ENCODE measurements at regions not wholly inside any gene's neighbourhood (a gene's known extent, or its start where the extent isn't known, plus 50 kb on each side); places are given as distances from the start of the nearest gene placed in this dataset.

DNA sequence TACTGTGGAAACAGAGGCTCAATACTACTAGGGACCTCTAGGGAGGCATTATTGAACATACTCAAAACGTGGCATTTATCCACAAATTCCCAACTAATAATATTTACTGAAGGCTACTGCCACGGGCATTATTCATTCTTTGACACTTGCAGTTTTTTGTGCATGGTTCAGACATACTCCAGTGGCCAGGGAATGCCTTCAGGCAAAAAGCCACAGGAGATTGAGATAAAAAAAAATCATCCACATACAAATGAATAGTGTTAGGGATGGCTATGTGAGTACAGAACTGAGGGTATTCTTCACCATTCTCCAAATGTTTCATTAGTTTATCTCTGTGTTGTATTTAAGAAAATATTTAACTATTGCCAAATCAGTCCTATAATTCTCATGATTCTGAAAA lies 974.9 kb upstream of the PIK3C3 start:
- in situ Hi-C loops (cut with MboI; ENCODE audit: low pct_unique_long_range_greater_than_20kb, low sequenced_read_pairs, unreplicated experiment), result no loop called here
- TF ChIP-seq, protein P1, sequence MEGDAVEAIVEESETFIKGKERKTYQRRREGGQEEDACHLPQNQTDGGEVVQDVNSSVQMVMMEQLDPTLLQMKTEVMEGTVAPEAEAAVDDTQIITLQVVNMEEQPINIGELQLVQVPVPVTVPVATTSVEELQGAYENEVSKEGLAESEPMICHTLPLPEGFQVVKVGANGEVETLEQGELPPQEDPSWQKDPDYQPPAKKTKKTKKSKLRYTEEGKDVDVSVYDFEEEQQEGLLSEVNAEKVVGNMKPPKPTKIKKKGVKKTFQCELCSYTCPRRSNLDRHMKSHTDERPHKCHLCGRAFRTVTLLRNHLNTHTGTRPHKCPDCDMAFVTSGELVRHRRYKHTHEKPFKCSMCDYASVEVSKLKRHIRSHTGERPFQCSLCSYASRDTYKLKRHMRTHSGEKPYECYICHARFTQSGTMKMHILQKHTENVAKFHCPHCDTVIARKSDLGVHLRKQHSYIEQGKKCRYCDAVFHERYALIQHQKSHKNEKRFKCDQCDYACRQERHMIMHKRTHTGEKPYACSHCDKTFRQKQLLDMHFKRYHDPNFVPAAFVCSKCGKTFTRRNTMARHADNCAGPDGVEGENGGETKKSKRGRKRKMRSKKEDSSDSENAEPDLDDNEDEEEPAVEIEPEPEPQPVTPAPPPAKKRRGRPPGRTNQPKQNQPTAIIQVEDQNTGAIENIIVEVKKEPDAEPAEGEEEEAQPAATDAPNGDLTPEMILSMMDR (IDR thresholded peaks at IDR 0.05; ENCODE audit: extremely low read depth, insufficient read depth, missing control alignments), result no peak
- no peak for DNase-seq (ENCODE audit: low spot score)

DNA sequence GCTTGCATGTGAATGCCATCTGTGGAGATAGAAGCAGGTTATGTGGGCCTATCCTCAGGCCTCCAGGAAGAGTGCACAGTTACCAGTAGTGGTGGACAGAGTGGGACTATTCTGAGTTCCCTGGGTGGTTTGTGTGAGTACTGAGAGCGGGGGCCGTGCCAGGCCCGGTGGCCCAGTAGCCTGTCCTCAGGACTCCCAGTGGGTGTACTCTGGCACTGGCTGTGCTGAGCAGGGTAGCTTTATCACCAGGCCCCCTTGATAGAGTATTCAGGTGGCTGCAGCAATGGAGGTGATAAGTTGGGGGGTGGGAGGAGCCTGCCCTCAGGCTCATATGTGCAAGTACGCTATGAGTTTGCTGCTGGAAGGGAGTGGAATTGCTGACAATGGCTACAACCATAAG lies 979.0 kb upstream of the PIK3C3 start:
- no peak for DNase-seq (ENCODE audit: low spot score)
- in situ Hi-C loops (cut with MboI; ENCODE audit: low pct_unique_long_range_greater_than_20kb, low sequenced_read_pairs, unreplicated experiment), result no loop called here
- TF ChIP-seq, protein P1 (IDR thresholded peaks at IDR 0.05; ENCODE audit: extremely low read depth, insufficient read depth, missing control alignments), result no peak

DNA sequence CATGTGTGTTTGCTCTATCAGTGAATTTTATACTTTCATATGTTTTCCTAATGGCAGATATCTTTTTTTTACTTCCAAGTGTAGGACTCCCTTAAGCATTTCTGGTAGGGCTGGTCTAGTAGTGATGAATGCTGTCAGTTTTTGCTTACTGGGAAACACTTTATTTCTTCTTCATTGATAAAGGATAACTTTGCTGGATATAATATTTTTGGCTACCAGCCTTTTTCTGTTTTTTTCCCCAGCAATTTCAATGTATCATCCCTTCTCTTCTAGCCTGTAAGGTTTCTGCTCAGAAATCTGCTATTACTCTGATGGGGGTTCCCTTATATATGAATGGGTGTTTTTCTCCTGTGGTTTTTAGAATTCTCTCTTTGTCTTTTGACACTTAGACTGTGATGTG lies 980.6 kb upstream of the PIK3C3 start:
- TF ChIP-seq, protein P1 (IDR thresholded peaks at IDR 0.05; ENCODE audit: extremely low read depth, insufficient read depth, missing control alignments), result no peak
- no peak for DNase-seq (ENCODE audit: low spot score)
- in situ Hi-C loops (cut with MboI; ENCODE audit: low pct_unique_long_range_greater_than_20kb, low sequenced_read_pairs, unreplicated experiment), result no loop called here

DNA sequence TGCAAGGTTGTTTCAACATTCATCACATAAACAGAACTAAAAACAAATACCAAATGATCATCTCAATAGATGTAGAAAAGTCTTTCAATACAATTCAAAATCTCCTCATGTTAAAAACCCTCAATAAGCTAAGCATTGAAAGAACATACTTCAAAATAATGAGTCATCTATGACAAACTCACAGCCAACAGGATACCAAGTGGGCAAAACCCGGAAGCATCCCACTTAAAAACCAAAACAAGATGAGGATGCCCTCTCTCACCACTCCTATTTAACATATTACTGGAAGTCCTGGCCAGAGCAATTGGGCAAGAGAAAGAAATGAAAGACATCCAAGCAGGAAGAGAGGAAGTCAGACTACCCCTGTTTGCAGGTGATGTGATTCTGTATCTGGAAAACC lies 992.2 kb upstream of the PIK3C3 start:
- in situ Hi-C loops (cut with MboI; ENCODE audit: low pct_unique_long_range_greater_than_20kb, low sequenced_read_pairs, unreplicated experiment), result no loop called here
- DNase-seq (ENCODE audit: low spot score), result no peak
- TF ChIP-seq, protein P1 (IDR thresholded peaks at IDR 0.05; ENCODE audit: extremely low read depth, insufficient read depth, missing control alignments), result no peak

DNA sequence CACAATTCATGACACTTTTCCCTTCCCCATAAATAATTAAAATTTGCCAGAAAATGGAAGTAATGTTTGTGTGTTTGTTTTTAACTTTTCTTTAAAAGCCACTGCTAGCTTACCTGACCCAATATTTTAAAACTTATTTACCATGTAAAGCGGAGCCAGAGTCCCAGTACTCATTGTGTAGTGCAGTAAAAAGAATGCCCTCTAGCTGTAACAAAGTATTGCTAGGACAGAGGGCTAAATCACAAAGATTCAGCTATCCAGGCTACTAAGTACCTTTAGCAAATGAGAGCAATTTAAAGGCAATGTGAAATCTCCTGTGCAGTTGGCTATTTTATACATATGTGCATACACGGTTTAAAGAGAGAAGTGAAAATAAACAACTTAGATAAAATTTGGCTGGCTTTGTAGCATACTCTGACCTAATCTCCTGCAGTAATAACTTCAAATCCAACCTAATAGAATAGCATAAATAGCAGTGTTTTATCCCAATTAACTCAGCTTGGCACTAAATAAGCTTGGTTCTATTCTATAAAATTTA lies 997.4 kb upstream of the PIK3C3 start:
- no peak for DNase-seq (ENCODE audit: low spot score)
- TF ChIP-seq, protein P1 (IDR thresholded peaks at IDR 0.05; ENCODE audit: extremely low read depth, insufficient read depth, missing control alignments), result no peak
- in situ Hi-C loops (cut with MboI; ENCODE audit: low pct_unique_long_range_greater_than_20kb, low sequenced_read_pairs, unreplicated experiment), result no loop called here

DNA sequence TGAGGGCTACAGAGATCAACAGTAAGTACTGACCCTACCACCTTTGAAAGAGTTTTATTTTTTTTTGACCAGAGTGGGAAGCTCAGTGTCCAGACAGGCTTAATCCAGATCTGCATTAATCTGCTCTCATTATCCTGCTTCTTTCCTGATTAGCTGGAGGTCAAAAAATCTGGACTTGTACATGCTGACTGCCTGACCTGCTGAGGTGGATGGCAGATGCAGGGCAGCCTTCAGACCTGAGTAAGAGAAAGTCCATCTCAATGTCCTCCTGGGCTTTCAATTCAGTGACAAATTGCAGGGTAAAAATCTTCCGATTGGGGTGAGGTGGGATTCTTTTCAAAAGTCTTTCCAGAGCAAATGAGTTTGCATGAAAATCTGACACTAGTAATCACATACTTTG lies 998.8 kb upstream of the PIK3C3 start:
- TF ChIP-seq, protein P1 (IDR thresholded peaks at IDR 0.05; ENCODE audit: extremely low read depth, insufficient read depth, missing control alignments), result no peak
- no peak for DNase-seq (ENCODE audit: low spot score)
- in situ Hi-C loops (cut with MboI; ENCODE audit: low pct_unique_long_range_greater_than_20kb, low sequenced_read_pairs, unreplicated experiment), result no loop called here

DNA sequence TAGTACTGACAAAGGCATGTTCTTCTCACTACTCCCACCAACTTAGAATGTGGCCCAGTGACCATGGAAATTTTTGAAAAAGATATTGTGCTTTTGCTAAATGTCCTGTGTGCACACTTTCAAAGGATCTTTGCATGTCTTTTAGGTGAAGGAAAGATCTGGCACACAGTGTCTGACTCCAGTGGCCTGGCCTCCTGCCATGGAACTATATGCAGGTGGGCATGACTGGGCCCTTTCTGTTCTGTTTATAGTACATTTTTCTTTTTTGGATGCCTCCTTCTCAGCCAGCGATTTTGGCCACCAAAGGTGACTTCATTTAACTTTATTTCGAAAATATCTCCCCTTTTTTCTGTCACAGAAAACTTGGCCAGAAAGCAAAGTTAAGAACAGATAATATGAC lies 999.7 kb upstream of the PIK3C3 start:
- TF ChIP-seq, protein P1 (IDR thresholded peaks at IDR 0.05; ENCODE audit: extremely low read depth, insufficient read depth, missing control alignments), result no peak
- in situ Hi-C loops (cut with MboI; ENCODE audit: low pct_unique_long_range_greater_than_20kb, low sequenced_read_pairs, unreplicated experiment), result no loop called here
- no peak for DNase-seq (ENCODE audit: low spot score)
